ENCODE measurements at regions not wholly inside any gene's neighbourhood (a gene's known extent, or its start where the extent isn't known, plus 50 kb on each side); places are given as distances from the start of the nearest gene placed in this dataset.
"Not testable (repeated sequence)": the region's sequence is repeated elsewhere in the genome, so short reads cannot be mapped to it uniquely, and the experiment has no call there.

GRCh38 chr10:108685863-108686531 is 1237.3 kb downstream of the XPNPEP1 start:
- no peak for DNase-seq (ENCODE audit: low spot score)

- DNase-seq (ENCODE audit: low spot score), result no peak
These were observed 1238.9 kb downstream of the XPNPEP1 start for GRCh38 chr10:108684431-108684830.

- DNase-seq (ENCODE audit: low spot score), result no peak
These were observed 1249.6 kb downstream of the XPNPEP1 start for GRCh38 chr10:108673741-108674140.

GRCh38 chr10:108663587-108663986 is 1259.7 kb downstream of the XPNPEP1 start:
- DNase-seq (ENCODE audit: low spot score), result no peak

GRCh38 chr10:108662975-108663374 is 1260.3 kb downstream of the XPNPEP1 start:
- no peak for DNase-seq (ENCODE audit: low spot score)

- DNase-seq (ENCODE audit: low spot score), result no peak
These were observed 1268.3 kb downstream of the XPNPEP1 start for GRCh38 chr10:108655057-108655456.

- DNase-seq (ENCODE audit: low spot score), result no peak
These were observed 1269.8 kb downstream of the XPNPEP1 start for GRCh38 chr10:108653531-108653930.

- DNase-seq (ENCODE audit: low spot score), result no peak
These were observed 1284.3 kb downstream of the XPNPEP1 start for GRCh38 chr10:108639010-108639409.

- DNase-seq (ENCODE audit: low spot score), result no peak
These were observed 1285.1 kb downstream of the XPNPEP1 start for GRCh38 chr10:108638225-108638624.

GRCh38 chr10:108633046-108633445 is 1290.3 kb downstream of the XPNPEP1 start:
- no peak for DNase-seq (ENCODE audit: low spot score)

GRCh38 chr10:108632144-108632543 is 1291.2 kb downstream of the XPNPEP1 start:
- no peak for DNase-seq (ENCODE audit: low spot score)

GRCh38 chr10:108631332-108631731 is 1292.0 kb downstream of the XPNPEP1 start:
- no peak for DNase-seq (ENCODE audit: low spot score)

- DNase-seq (ENCODE audit: low spot score), result no peak
These were observed 1293.5 kb downstream of the XPNPEP1 start for GRCh38 chr10:108629834-108630233.

- no peak for DNase-seq (ENCODE audit: low spot score)
These were observed 1299.3 kb downstream of the XPNPEP1 start for GRCh38 chr10:108624052-108624451.

GRCh38 chr10:108620821-108621534 is 1302.3 kb downstream of the XPNPEP1 start:
- DNase-seq (ENCODE audit: low spot score), result no peak

- DNase-seq (ENCODE audit: low spot score), result no peak
These were observed 1306.6 kb downstream of the XPNPEP1 start for GRCh38 chr10:108616559-108617285.

GRCh38 chr10:108615576-108616320 is 1307.6 kb downstream of the XPNPEP1 start:
- DNase-seq (ENCODE audit: low spot score), result no peak

- no peak for DNase-seq (ENCODE audit: low spot score)
These were observed 1310.8 kb downstream of the XPNPEP1 start for GRCh38 chr10:108612485-108612884.

- DNase-seq (ENCODE audit: low spot score), result no peak
These were observed 1314.5 kb downstream of the XPNPEP1 start for GRCh38 chr10:108608860-108609259.

GRCh38 chr10:108601851-108602250 is 1321.5 kb downstream of the XPNPEP1 start:
- no peak for DNase-seq (ENCODE audit: low spot score)

GRCh38 chr10:108600511-108600910 is 1322.8 kb downstream of the XPNPEP1 start:
- DNase-seq (ENCODE audit: low spot score), result not testable (repeated sequence)

GRCh38 chr10:108599317-108599716 is 1324.0 kb downstream of the XPNPEP1 start:
- not testable (repeated sequence) for DNase-seq (ENCODE audit: low spot score)

Data from Ammon's horn (tissue), 1 donor.